GM12864 (cell line): ENCODE measurements at regions not wholly inside any gene's neighbourhood (a gene's known extent, or its start where the extent isn't known, plus 50 kb on each side); places are given as distances from the start of the nearest gene placed in this dataset.

ENCODE experiments used
- DNase-seq: peaks from one replicate; pipeline ENCODE4 v3.0.0-alpha.2; 2011; ENCODE audit warnings: low read depth
- H3K4me3 ChIP-seq: 2 replicates; pipeline ENCODE4 v1.5.1; 2011; ENCODE audit warnings: mild to moderate bottlenecking, low read depth, low read length, control low read depth
- CTCF ChIP-seq: IDR thresholded peaks from 2 replicates; pipeline ENCODE4 v1.5.1; 2011; ENCODE audit warnings: low read depth, mild to moderate bottlenecking, moderate library complexity, low read length, control low read depth, inconsistent platforms; ENCODE audit errors: missing control alignments

- no peak for TF ChIP-seq CTCF
- no peak overlapping the region for H3K4me3 ChIP-seq
- no peak for DNase-seq
Measured at GRCh38 chr13:70732611-70733010, 624.4 kb upstream of the KLHL1 start.

- no peak for DNase-seq
Measured at GRCh38 chr13:70729369-70729768, 621.1 kb upstream of the KLHL1 start.

GRCh38 chr13:70723732-70724131 is 615.5 kb upstream of the KLHL1 start:
- DNase-seq, result no peak
- no peak for TF ChIP-seq CTCF

More at GRCh38 chr13:70729369-70729768, 621.1 kb upstream of the KLHL1 start:
- TF ChIP-seq CTCF, result no peak
- no peak overlapping the region for H3K4me3 ChIP-seq

GRCh38 chr13:70720386-70720785 is 612.1 kb upstream of the KLHL1 start:
- DNase-seq, result no peak
- TF ChIP-seq CTCF, result no peak

More at GRCh38 chr13:70723732-70724131, 615.5 kb upstream of the KLHL1 start:
- no peak overlapping the region for H3K4me3 ChIP-seq

GRCh38 chr13:70714993-70715392 is 606.7 kb upstream of the KLHL1 start:
- DNase-seq, result no peak
- TF ChIP-seq CTCF, result no peak
- H3K4me3 ChIP-seq, result no peak overlapping the region

More at GRCh38 chr13:70720386-70720785, 612.1 kb upstream of the KLHL1 start:
- H3K4me3 ChIP-seq, result no peak overlapping the region

GRCh38 chr13:70708775-70709174 is 600.5 kb upstream of the KLHL1 start:
- H3K4me3 ChIP-seq, result no peak overlapping the region
- no peak for TF ChIP-seq CTCF
- DNase-seq, result no peak

GRCh38 chr13:70703755-70704154 is 595.5 kb upstream of the KLHL1 start:
- DNase-seq, result no peak
- no peak overlapping the region for H3K4me3 ChIP-seq
- no peak for TF ChIP-seq CTCF
